BLaER1 treated with 17β-estradiol and CSF1 and Interleukin-3, amounts not matched to agents 10 nM and 100 nM (cell line): ENCODE measurements at regions not wholly inside any gene's neighbourhood (a gene's known extent, or its start where the extent isn't known, plus 50 kb on each side); places are given as distances from the start of the nearest gene placed in this dataset.

ENCODE experiments used
- H3K27ac ChIP-seq, 11 experiments: shearing (Covaris generic); formaldehyde crosslinking; 2 replicates each; pipeline ENCODE4 v1.8.1; 2022
- H3K27me3 ChIP-seq, 11 experiments: shearing (Covaris generic); formaldehyde crosslinking; 2 replicates each; pipeline ENCODE4 v1.8.1; 2022
- H3K36me3 ChIP-seq, 11 experiments: shearing (Covaris generic); formaldehyde crosslinking; 2 replicates each; pipeline ENCODE4 v1.8.1; 2022
- H3K4me1 ChIP-seq, 10 experiments: shearing (Covaris generic); formaldehyde crosslinking; 2 replicates each; pipeline ENCODE4 v1.8.1; 2022
- H3K4me2 ChIP-seq, 11 experiments: shearing (Covaris generic); formaldehyde crosslinking; 2 replicates each; pipeline ENCODE4 v1.8.1; 2022
- H3K4me3 ChIP-seq, 10 experiments: shearing (Covaris generic); formaldehyde crosslinking; 2 replicates each; pipeline ENCODE4 v1.8.1; 2022
- H3K9ac ChIP-seq, 11 experiments: shearing (Covaris generic); formaldehyde crosslinking; 2 replicates each; pipeline ENCODE4 v1.8.1; 2022
- H3K9me3 ChIP-seq, 11 experiments: shearing (Covaris generic); formaldehyde crosslinking; replicated peaks in 1 of 11; 2 replicates each; pipeline ENCODE4 v1.8.1; 2022
- H4K20me1 ChIP-seq, 11 experiments: shearing (Covaris generic); formaldehyde crosslinking; 2 replicates each; pipeline ENCODE4 v1.8.1; 2022
- Cebpa-rat ChIP-seq, 11 experiments: shearing (Covaris generic); IDR thresholded peaks; 2 replicates each; pipeline ENCODE4 v1.8.1; 2022

- no peak for TF ChIP-seq Cebpa-rat (IDR thresholded peaks at IDR 0.05)
- H3K9ac ChIP-seq, result no peak overlapping the region
- peaks cover 0 to 11% (median 8%) of the 10 kb centered on the region in 11 experiments; a peak in 13 of 22 replicates for H3K9me3 ChIP-seq
- H3K4me3 ChIP-seq, result no peak overlapping the region
- 0 out of 20 replicates have a peak, but pooled peaks cover 0 to 5% (median 0%) of the 10 kb centered on the region in 10 experiments for H3K4me1 ChIP-seq
- no peaks in the 10 kb centered on the region for H3K36me3 ChIP-seq
- H3K27me3 ChIP-seq, result no peaks in the 10 kb centered on the region
- H3K4me2 ChIP-seq, result no peak overlapping the region
- no peak overlapping the region for H3K27ac ChIP-seq
- H4K20me1 ChIP-seq, result no peaks in the 10 kb centered on the region
Measured at GRCh38 chr1:4362314-4363044, 291.9 kb upstream of the AJAP1 start.

GRCh38 chr1:4366091-4366490 is 288.3 kb upstream of the AJAP1 start:
- Histone ChIP-seq H3K27me3 (no peaks in the 10 kb centered on the region), H3K27ac (no peak overlapping the region), H3K9me3 (peaks cover 0 to 11% (median 8%) of the 10 kb centered on the region in 11 experiments; a peak in 14 of 22 replicates), H3K9ac (no peak overlapping the region), H3K36me3 (no peaks in the 10 kb centered on the region), H3K4me2 (no peak overlapping the region), H3K4me1 (0 out of 20 replicates have a peak, but pooled peaks cover 0 to 5% (median 0%) of the 10 kb centered on the region in 10 experiments), H3K4me3 (no peak overlapping the region), H4K20me1 (no peaks in the 10 kb centered on the region)
- TF ChIP-seq Cebpa-rat (IDR thresholded peaks at IDR 0.05), result no peak

DNA sequence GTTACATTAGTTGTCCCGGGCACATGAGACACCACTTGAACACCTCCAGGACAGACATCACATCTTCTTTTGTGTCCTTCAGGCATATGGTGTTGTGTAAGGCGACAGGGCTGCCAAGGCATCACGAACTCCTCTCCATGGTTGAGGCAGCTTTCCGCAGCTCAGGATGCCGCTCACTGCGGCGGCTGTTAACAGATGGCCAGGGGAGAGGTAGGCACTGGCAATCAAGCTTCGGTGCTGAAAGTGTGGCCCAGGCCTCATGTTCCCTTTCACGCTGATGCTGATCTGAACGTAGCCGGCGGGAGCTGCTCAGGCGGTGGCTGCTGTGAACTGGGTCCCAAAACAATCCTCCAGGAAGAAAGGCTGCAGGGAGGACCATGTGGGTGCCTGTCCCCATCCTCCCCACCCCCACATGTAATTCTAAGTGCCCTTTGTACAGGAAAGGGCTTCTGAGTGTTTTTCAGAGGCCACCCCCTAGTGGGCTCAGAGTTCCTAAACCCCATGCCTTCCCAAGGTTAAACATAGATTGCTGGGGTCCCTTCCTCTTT is 287.1 kb upstream of the AJAP1 start:
- H3K27ac ChIP-seq, result no peak overlapping the region
- H3K27me3 ChIP-seq, result no peaks in the 10 kb centered on the region
- no peak for TF ChIP-seq Cebpa-rat (IDR thresholded peaks at IDR 0.05)
- H3K4me2 ChIP-seq, result no peak overlapping the region
- H3K36me3 ChIP-seq, result no peaks in the 10 kb centered on the region
- no peak overlapping the region for H3K4me3 ChIP-seq
- no peaks in the 10 kb centered on the region for H4K20me1 ChIP-seq
- H3K9ac ChIP-seq, result no peak overlapping the region
- H3K4me1 ChIP-seq, result 0 out of 20 replicates have a peak, but pooled peaks cover 0 to 5% (median 0%) of the 10 kb centered on the region in 10 experiments
- peaks cover 0 to 15% (median 8%) of the 10 kb centered on the region in 11 experiments; a peak in 14 of 22 replicates for H3K9me3 ChIP-seq

DNA sequence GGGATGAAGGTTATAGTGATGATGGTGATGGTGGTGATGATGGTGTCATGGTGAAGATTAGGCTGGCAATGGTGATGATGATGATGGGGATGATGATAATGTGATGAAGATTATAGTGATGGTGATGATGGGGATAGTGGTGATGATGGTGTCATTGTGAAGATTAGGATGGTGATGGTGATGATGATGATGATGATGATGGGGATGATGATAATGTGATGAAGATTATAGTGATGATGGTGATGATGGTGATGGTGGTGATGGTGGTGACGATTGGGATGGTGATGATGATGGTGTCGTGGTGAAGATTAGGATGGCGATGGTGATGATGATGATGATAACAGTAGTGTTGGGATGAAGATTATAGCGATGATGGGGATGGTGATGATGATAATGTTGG is 285.1 kb upstream of the AJAP1 start:
- Histone ChIP-seq H3K4me2 (no peak overlapping the region), H3K4me1 (0 out of 20 replicates have a peak, but pooled peaks cover 0 to 5% (median 0%) of the 10 kb centered on the region in 10 experiments)
- TF ChIP-seq Cebpa-rat (IDR thresholded peaks at IDR 0.05), result no peak

GRCh38 chr1:4371849-4372248 is 282.6 kb upstream of the AJAP1 start:
- no peaks in the 10 kb centered on the region for H4K20me1 ChIP-seq
- no peak for TF ChIP-seq Cebpa-rat (IDR thresholded peaks at IDR 0.05)
- H3K4me3 ChIP-seq, result no peak overlapping the region
- H3K4me2 ChIP-seq, result no peak overlapping the region
- H3K27me3 ChIP-seq, result no peaks in the 10 kb centered on the region
- no peak overlapping the region for H3K27ac ChIP-seq
- no peak overlapping the region for H3K9ac ChIP-seq
- H3K9me3 ChIP-seq, result peaks cover 0 to 9% (median 0%) of the 10 kb centered on the region in 11 experiments; a peak in 4 of 22 replicates
- no peaks in the 10 kb centered on the region for H3K36me3 ChIP-seq
- H3K4me1 ChIP-seq, result no peaks in the 10 kb centered on the region

More for the DNA sequence above, 285.1 kb upstream of the AJAP1 start:
- Histone ChIP-seq H3K27me3 (no peaks in the 10 kb centered on the region), H3K4me3 (no peak overlapping the region), H3K27ac (no peak overlapping the region), H3K9ac (no peak overlapping the region), H3K36me3 (no peaks in the 10 kb centered on the region), H3K9me3 (peaks cover 0 to 9% (median 0%) of the 10 kb centered on the region in 11 experiments; a peak in 4 of 22 replicates), H4K20me1 (no peaks in the 10 kb centered on the region)

- H3K27me3 ChIP-seq, result no peaks in the 10 kb centered on the region
- no peak overlapping the region for H3K27ac ChIP-seq
- no peak for TF ChIP-seq Cebpa-rat (IDR thresholded peaks at IDR 0.05)
- no peaks in the 10 kb centered on the region for H3K36me3 ChIP-seq
- no peaks in the 10 kb centered on the region for H4K20me1 ChIP-seq
- no peak overlapping the region for H3K4me3 ChIP-seq
- peaks cover 9 to 19% (median 11%) of the 10 kb centered on the region in 10 experiments; a peak in 18 of 20 replicates for H3K4me1 ChIP-seq
- H3K4me2 ChIP-seq, result no peak overlapping the region
- no peak overlapping the region for H3K9ac ChIP-seq
- peaks cover 13 to 27% (median 16%) of the 10 kb centered on the region in 11 experiments for H3K9me3 ChIP-seq
Measured at GRCh38 chr1:4375812-4376211, 278.6 kb upstream of the AJAP1 start.

DNA sequence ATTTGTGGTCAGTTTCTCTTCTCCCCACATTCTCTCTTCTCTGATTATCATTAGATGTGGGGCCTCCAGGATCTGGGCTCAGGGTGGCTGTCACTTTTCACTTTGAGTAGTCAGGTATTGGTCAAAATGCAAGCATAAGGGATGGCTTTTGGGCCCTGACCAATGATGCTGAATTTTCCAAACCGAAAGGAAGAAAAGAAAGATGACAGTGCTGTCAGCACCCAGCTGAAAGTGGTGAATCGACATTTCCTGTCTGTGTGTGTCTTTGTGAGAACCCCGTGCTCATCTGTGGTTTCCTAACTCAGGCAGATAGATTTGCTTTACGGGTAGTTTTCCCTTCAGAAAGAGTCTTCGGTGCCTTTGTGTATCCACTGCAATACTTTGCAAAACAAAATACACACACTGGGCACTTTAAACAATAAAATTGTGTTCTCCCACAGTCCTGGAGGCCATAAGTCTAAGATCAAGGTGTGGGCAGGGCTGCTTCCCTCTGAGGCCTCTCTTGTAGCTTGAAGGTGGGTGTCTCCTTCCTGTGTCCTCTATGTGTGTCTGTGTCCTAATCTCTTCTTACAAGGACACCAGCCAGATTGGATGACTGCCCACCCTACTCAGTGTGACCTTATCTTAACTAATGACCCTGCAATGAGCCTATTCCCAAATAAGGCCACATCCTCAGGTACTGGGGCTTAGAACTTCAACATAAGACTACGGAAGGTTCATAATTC is 274.8 kb upstream of the AJAP1 start:
- H3K36me3 ChIP-seq, result no peaks in the 10 kb centered on the region; a peak in 3 of 22 replicates
- H3K27me3 ChIP-seq, result no peaks in the 10 kb centered on the region
- TF ChIP-seq Cebpa-rat (IDR thresholded peaks at IDR 0.05), result no peak
- H3K9ac ChIP-seq, result no peak overlapping the region
- peak overlapping the region in 4 of 11 experiments; percentile 11 to 49 (median 20); a peak in 3 of 22 replicates for H3K27ac ChIP-seq
- peak overlapping the region; percentile 15 to 77 (median 41); a peak in 20 of 22 replicates for H3K4me2 ChIP-seq
- no peak overlapping the region; a peak in 1 of 20 replicates for H3K4me3 ChIP-seq
- H4K20me1 ChIP-seq, result no peaks in the 10 kb centered on the region
- peaks cover 50 to 57% (median 54%) of the 10 kb centered on the region in 11 experiments for H3K9me3 ChIP-seq
- H3K4me1 ChIP-seq, result peaks cover 9 to 19% (median 11%) of the 10 kb centered on the region in 10 experiments; a peak in 18 of 20 replicates

DNA sequence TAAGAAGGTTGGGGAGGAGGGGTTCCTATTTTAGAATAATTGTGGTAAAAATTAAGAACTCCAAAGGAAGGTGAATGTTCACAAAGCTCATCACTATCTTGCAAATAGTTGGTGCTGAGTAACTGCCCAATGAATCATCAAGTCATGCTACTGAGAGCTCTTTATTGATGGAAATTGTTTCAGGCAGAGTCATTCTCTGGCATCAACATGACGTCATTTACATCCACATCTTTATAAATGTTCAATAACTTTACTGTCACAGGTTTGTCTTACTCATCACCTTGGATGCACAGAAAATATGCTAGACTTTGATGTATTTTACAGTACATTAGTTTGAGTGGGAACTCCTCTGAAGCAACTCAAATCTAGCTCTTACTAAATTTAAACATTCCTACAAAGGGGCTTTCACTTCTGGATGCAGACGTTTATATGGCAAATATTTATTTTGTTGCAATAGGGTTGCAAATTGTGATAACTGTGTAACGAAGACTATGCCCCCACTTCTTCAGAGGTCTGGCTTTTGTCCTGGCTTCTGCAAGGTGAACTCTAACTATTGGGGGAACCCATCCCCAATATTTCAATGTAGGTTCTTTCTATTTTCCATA is 273.7 kb upstream of the AJAP1 start:
- H3K36me3 ChIP-seq, result no peaks in the 10 kb centered on the region; a peak in 3 of 22 replicates
- H3K4me3 ChIP-seq, result no peak overlapping the region; a peak in 1 of 20 replicates
- H3K9me3 ChIP-seq, result peaks cover 54 to 67% (median 62%) of the 10 kb centered on the region in 11 experiments
- H4K20me1 ChIP-seq, result no peaks in the 10 kb centered on the region
- H3K4me1 ChIP-seq, result peaks cover 9 to 19% (median 12%) of the 10 kb centered on the region in 10 experiments; a peak in 18 of 20 replicates
- TF ChIP-seq Cebpa-rat (IDR thresholded peaks at IDR 0.05), result no peak
- H3K27ac ChIP-seq, result no peak overlapping the region
- H3K9ac ChIP-seq, result no peak overlapping the region
- peak overlapping the region in 1 of 11 experiments; percentile 77; a peak in 2 of 22 replicates for H3K4me2 ChIP-seq
- H3K27me3 ChIP-seq, result no peaks in the 10 kb centered on the region
